Brain microvascular endothelial cell (primary cell): ENCODE measurements at regions not wholly inside any gene's neighbourhood (a gene's known extent, or its start where the extent isn't known, plus 50 kb on each side); places are given as distances from the start of the nearest gene placed in this dataset.

Experiments
- DNase-seq: peaks from one replicate; pipeline ENCODE4 v3.0.0-alpha.2; 2020
- H3K27ac ChIP-seq: fragments of 250-450 bp; sonication (Bioruptor Pico); 2 replicates; pipeline ENCODE4 v1.5.1; 2020; ENCODE audit warnings: mild to moderate bottlenecking, moderate library complexity
- H3K27me3 ChIP-seq: fragments of 250-450 bp; sonication (Bioruptor Pico); replicated peaks from 2 replicates; pipeline ENCODE4 v1.5.1; 2020; ENCODE audit warnings: mild to moderate bottlenecking
- H3K36me3 ChIP-seq: fragments of 250-450 bp; sonication (Bioruptor Pico); replicated peaks from 2 replicates; pipeline ENCODE4 v1.5.1; 2020; ENCODE audit warnings: mild to moderate bottlenecking
- H3K4me3 ChIP-seq: 2 replicates; pipeline ENCODE4 v1.5.1; 2011; ENCODE audit warnings: low read depth, mild to moderate bottlenecking, control low read depth, low read length, moderate library complexity
- in situ Hi-C: cut with HindIII; loops from 2 replicates; pipeline ENCODE4 v1.10.0; 2017; ENCODE audit warnings: low sequenced_read_pairs, low pct_ligation_motif_present
- TF ChIP-seq, protein P1 (sequence below): IDR thresholded peaks from 2 replicates; pipeline ENCODE4 v1.5.1; 2011; ENCODE audit warnings: low read depth, mild to moderate bottlenecking, moderate library complexity, low read length, control low read depth, inconsistent platforms; ENCODE audit errors: missing control alignments

DNA sequence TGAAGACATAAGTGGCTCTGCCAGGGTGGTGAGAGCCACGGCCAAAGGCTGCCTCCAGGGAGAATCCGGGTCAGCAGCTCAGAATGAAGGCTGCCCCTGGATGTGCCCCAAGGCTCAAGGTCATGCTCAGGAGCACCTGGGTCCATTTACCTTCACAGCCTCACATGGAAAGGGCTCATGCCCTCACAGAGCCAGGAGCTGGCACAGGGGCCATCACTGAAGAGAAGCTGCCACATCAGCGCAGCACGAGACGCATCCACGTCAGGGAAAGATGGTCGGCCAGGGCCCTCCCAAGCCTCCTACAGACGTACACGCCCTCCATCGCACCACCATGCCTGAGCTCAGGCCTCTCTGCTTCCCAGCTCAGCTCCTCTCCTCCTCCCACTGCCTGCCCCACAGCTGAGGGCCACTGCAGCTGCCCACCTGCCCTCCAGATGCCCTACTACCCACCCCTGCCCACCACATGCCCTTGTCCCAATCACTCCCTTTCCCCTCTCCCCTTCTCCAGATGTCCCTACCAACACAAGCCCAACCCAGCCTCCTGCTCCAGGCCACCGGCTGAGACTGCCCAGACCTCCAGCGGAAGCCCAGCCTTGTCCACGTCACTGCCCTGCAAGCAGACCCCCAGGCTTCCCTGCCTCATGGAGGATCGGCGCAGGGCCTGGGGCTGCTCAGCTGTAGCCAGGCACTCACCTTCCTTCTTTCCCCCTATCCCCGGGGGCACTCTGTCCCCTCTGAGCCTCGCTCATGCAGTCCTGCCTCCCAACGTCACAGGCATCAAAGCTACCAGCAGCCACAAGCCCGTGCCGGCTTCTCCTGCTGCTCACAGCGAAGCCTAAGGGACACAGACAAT, 144.1 kb downstream of the SHANK2 start:
- TF ChIP-seq, protein P1, sequence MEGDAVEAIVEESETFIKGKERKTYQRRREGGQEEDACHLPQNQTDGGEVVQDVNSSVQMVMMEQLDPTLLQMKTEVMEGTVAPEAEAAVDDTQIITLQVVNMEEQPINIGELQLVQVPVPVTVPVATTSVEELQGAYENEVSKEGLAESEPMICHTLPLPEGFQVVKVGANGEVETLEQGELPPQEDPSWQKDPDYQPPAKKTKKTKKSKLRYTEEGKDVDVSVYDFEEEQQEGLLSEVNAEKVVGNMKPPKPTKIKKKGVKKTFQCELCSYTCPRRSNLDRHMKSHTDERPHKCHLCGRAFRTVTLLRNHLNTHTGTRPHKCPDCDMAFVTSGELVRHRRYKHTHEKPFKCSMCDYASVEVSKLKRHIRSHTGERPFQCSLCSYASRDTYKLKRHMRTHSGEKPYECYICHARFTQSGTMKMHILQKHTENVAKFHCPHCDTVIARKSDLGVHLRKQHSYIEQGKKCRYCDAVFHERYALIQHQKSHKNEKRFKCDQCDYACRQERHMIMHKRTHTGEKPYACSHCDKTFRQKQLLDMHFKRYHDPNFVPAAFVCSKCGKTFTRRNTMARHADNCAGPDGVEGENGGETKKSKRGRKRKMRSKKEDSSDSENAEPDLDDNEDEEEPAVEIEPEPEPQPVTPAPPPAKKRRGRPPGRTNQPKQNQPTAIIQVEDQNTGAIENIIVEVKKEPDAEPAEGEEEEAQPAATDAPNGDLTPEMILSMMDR = no peak
- no peak overlapping the region for H3K27ac ChIP-seq
- no peaks in the 10 kb centered on the region for H3K36me3 ChIP-seq
- H3K4me3 ChIP-seq = no peak overlapping the region
- no peak for DNase-seq
- H3K27me3 ChIP-seq = no peaks in the 10 kb centered on the region
- in situ Hi-C loops = no loop called here

DNA sequence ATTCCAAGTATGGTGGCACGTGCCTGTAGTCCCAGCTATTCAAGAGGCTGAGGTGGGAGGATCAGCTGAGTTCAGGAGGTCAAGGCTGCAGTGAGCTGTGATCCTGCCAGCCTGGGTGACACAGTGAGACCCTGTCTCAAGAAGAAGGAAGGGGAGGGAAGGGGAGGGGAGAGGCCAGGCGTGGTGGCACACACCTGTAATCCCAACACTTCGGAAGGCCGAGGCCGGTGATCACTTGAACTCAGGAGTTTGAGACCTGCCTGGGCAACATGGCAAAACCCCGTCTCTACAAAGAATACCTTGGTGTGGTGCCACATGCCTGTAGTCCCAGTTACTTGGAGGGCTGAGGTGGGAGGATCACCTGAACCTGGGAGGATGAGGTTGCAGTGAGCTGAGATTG, 145.7 kb downstream of the SHANK2 start:
- Histone ChIP-seq H3K36me3 (no peaks in the 10 kb centered on the region), H3K4me3 (no peak overlapping the region), H3K27ac (no peak overlapping the region), H3K27me3 (no peaks in the 10 kb centered on the region)
- TF ChIP-seq, protein P1 = no peak
- in situ Hi-C loops = no loop called here
- no peak for DNase-seq

DNA sequence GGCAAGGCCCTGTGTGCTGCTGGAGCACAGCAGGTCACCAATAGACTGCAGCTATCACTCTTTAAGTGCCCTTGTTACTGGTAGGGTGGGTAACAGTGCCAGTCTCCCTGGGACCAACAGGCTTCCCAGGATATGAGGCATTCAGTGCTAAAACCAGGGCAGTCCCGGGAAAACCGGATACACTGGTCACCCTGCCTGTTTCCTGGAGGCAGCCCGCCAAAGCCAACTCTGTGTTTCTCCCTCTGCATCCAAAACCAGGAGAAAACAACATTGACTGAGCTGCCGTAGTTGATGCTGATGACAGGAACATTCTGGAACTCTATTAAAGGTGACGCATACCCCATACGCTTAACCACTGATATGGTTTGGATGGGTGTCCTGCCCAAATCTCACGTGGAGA, 149.1 kb downstream of the SHANK2 start:
- Histone ChIP-seq H3K27me3 (no peaks in the 10 kb centered on the region), H3K27ac (no peak overlapping the region), H3K36me3 (no peaks in the 10 kb centered on the region), H3K4me3 (no peak overlapping the region)
- in situ Hi-C loops = no loop called here
- TF ChIP-seq, protein P1 = no peak
- DNase-seq = no peak

- in situ Hi-C loops = no loop called here
- no peak for DNase-seq
- H3K4me3 ChIP-seq = no peak overlapping the region
- no peaks in the 10 kb centered on the region for H3K27me3 ChIP-seq
- TF ChIP-seq, protein P1 = no peak
- H3K27ac ChIP-seq = no peak overlapping the region
- H3K36me3 ChIP-seq = no peaks in the 10 kb centered on the region
Observed at GRCh38 chr11:71102251-71102995, 150.0 kb downstream of the SHANK2 start.

DNA sequence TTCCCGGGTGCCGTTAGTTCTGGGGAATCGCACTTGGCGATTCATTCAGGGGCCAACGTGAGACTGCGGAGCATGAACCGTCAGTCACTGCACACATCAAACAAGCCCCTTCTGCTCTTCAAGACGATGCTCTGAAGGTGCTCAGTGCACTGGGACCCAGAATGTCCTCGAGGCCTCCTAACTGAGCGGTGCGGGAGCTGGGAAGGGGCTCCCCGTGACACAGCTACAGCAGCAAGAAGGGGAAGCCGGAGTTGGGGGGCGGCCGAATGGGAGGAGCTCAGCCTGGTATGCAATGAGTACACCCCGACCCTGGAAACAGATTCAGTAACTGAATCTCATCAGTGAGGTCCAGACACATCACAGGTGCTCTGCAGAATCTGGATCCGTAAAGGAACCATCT, 150.8 kb downstream of the SHANK2 start:
- H3K36me3 ChIP-seq = no peaks in the 10 kb centered on the region
- DNase-seq = no peak
- H3K4me3 ChIP-seq = no peak overlapping the region
- in situ Hi-C loops = no loop called here
- TF ChIP-seq, protein P1 = no peak
- no peak overlapping the region for H3K27ac ChIP-seq
- no peaks in the 10 kb centered on the region for H3K27me3 ChIP-seq
